HCT116 (cell line): ENCODE measurements at regions not wholly inside any gene's neighbourhood (a gene's known extent, or its start where the extent isn't known, plus 50 kb on each side); places are given as distances from the start of the nearest gene placed in this dataset.

Source experiments
- ATAC-seq: fragments of 200-7000 bp; cut with Tn5 transposase; 2 replicates; pipeline ENCODE4 v1.9.1; 2020; ENCODE audit warnings: mild to moderate bottlenecking, moderate library complexity
- BruUV-seq: library from RNA; stranded (reverse); fragments of 400-500 nt; replicated peaks from 2 replicates; lab custom pipeline; 2021; lab: Mats Ljungman, UMichigan
- CTCF ChIA-PET: fragments of 300-600 bp; sonication (Branson Sonifier 250); formaldehyde crosslinking; loops from one replicate; lab custom pipeline; 2021; ENCODE audit warnings: antibody characterized with exemption; lab: Charles Lee
- POLR2A ChIA-PET: fragments of 300-600, 350-600 bp; sonication (Branson Sonifier 250); formaldehyde crosslinking; loops from one replicate; lab custom pipeline; 2021; ENCODE audit warnings: antibody characterized with exemption; lab: Charles Lee
- RAD21 ChIA-PET, 2 experiments: fragments of 300-600 bp; sonication (Branson Sonifier 250); formaldehyde crosslinking; loops; one replicate each; lab custom pipeline; 2023; ENCODE audit warnings: low total read pairs in 2 of 2; ENCODE audit not compliant: uncharacterized antibody in 2 of 2, unreplicated experiment in 2 of 2, low non-redundant PET in 1 of 2; lab: Charles Lee
- DNase-seq: peaks from one replicate; pipeline ENCODE4 v3.0.0-alpha.2; 2010; ENCODE audit warnings: low read depth, low spot score
- H2AFZ ChIP-seq: fragments of 200-600 bp; shearing (Covaris generic), sonication (generic); 2 replicates; pipeline ENCODE4 v1.6.1; 2017; ENCODE audit warnings: low read depth, mixed run types, mixed read lengths, antibody characterized with exemption, low read length; ENCODE audit not compliant: poor library complexity, severe bottlenecking
- H3K27ac ChIP-seq: 2 replicates; pipeline ENCODE4 v1.5.1; 2012; ENCODE audit warnings: low read depth, low read length
- H3K27me3 ChIP-seq: fragments of 200-600 bp; sonication (generic); 2 replicates; pipeline ENCODE4 v1.6.1; 2016; ENCODE audit warnings: mixed run types, low read length, mixed read lengths; ENCODE audit not compliant: insufficient read depth
- H3K36me3 ChIP-seq, 2 experiments: fragments of 200-500 bp in 1 of 2; fragments of 200-600 bp in 1 of 2; sonication (Bioruptor generic) in 1 of 2; sonication (generic) in 1 of 2; 2 replicates each; pipeline versions ENCODE4 v1.5.1 to v1.6.1; 2014 to 2016; ENCODE audit warnings: low read length in 2 of 2, inconsistent platforms in 1 of 2, mixed read lengths in 1 of 2, mixed run types in 1 of 2; ENCODE audit not compliant: insufficient read depth in 2 of 2, control insufficient read depth in 1 of 2
- H3K4me1 ChIP-seq, 2 experiments: fragments of 200-600 bp in 1 of 2; sonication (generic) in 1 of 2; 2 replicates each; pipeline versions ENCODE4 v1.5.1 to v1.6.1; 2012 to 2017; ENCODE audit warnings: low read length in 2 of 2, inconsistent platforms in 1 of 2, mild to moderate bottlenecking in 1 of 2, mixed read lengths in 1 of 2, mixed run types in 1 of 2, moderate library complexity in 1 of 2; ENCODE audit not compliant: insufficient read depth in 2 of 2, control insufficient read depth in 1 of 2
- H3K4me2 ChIP-seq: fragments of 200-600 bp; sonication (generic); 2 replicates; pipeline ENCODE4 v1.6.1; 2017; ENCODE audit warnings: mixed run types, low read length, mixed read lengths
- H3K4me3 ChIP-seq, 2 experiments: fragments of 200-600 bp in 1 of 2; sonication (generic) in 1 of 2; replicated peaks in 1 of 2; 2 replicates each; pipeline ENCODE4 v1.5.1; 2011 to 2016; ENCODE audit warnings: low read length in 2 of 2, control low read depth in 1 of 2, low read depth in 1 of 2, mild to moderate bottlenecking in 1 of 2, mixed read lengths in 1 of 2, mixed run types in 1 of 2
- H3K79me2 ChIP-seq: fragments of 200-600 bp; sonication (generic); 2 replicates; pipeline ENCODE4 v1.6.1; 2017; ENCODE audit warnings: mild to moderate bottlenecking, mixed run types, low read length, moderate library complexity, mixed read lengths; ENCODE audit not compliant: insufficient read depth
- H3K9ac ChIP-seq: fragments of 200-600 bp; sonication (generic); 2 replicates; pipeline ENCODE4 v1.6.1; 2016; ENCODE audit warnings: low read length, mixed read lengths
- H3K9me2 ChIP-seq: fragments of 200-600 bp; sonication (generic), shearing (Covaris generic); 2 replicates; pipeline ENCODE4 v1.6.1; 2017; ENCODE audit warnings: mixed run types, mild to moderate bottlenecking, moderate library complexity; ENCODE audit not compliant: insufficient read depth
- H3K9me3 ChIP-seq, 2 experiments: fragments of 200-500 bp in 1 of 2; fragments of 200-600 bp in 1 of 2; sonication (Bioruptor generic) in 1 of 2; sonication (generic) in 1 of 2; 2 replicates each; pipeline ENCODE4 v1.6.1; 2014 to 2017; ENCODE audit warnings: low read length in 2 of 2, mixed read lengths in 2 of 2, inconsistent platforms in 1 of 2, low read depth in 1 of 2, mild to moderate bottlenecking in 1 of 2, mixed run types in 1 of 2, moderate library complexity in 1 of 2; ENCODE audit not compliant: control insufficient read depth in 1 of 2, insufficient read depth in 1 of 2
- H4K20me1 ChIP-seq: fragments of 200-600 bp; sonication (generic), shearing (Covaris generic); 2 replicates; pipeline ENCODE4 v1.6.1; 2017; ENCODE audit warnings: mixed run types, mild to moderate bottlenecking, moderate library complexity; ENCODE audit not compliant: insufficient read depth
- CEBPB ChIP-seq: IDR thresholded peaks from 2 replicates; pipeline ENCODE4 v1.6.1; 2012; ENCODE audit warnings: low read depth
- ELF1 ChIP-seq: IDR thresholded peaks from 2 replicates; pipeline ENCODE4 v1.6.1; 2012; ENCODE audit warnings: low read depth, borderline replicate concordance
- EZH2 ChIP-seq: fragments of 200-600 bp; sonication (generic); IDR thresholded peaks from 2 replicates; pipeline ENCODE4 v1.6.1; 2017; ENCODE audit warnings: antibody characterized with exemption, mixed run types
- POLR2A ChIP-seq: IDR thresholded peaks from 2 replicates; pipeline ENCODE4 v1.7.0; 2011; ENCODE audit warnings: borderline replicate concordance; ENCODE audit not compliant: insufficient read depth, insufficient read length; ENCODE audit errors: extremely low read depth
- POLR2AphosphoS5 ChIP-seq: IDR thresholded peaks from 2 replicates; pipeline ENCODE4 v1.6.1; 2011; ENCODE audit warnings: mild to moderate bottlenecking, low read depth, low read length, moderate library complexity
- RAD21 ChIP-seq: IDR thresholded peaks from 2 replicates; pipeline ENCODE4 v1.6.1; 2012; ENCODE audit warnings: low read depth, mild to moderate bottlenecking
- SP1 ChIP-seq: IDR thresholded peaks from 2 replicates; pipeline ENCODE4 v1.6.1; 2012; ENCODE audit warnings: low read depth
- SRF ChIP-seq: IDR thresholded peaks from 2 replicates; pipeline ENCODE4 v1.6.1; 2012; ENCODE audit warnings: low read depth
- ZFX ChIP-seq: fragments of 450-650 bp; IDR thresholded peaks from 2 replicates; pipeline ENCODE4 v1.6.1; 2017
- intact Hi-C: fragments of 100-400 bp; cut with micrococcal nuclease; formaldehyde crosslinking; loops from 2 replicates; pipeline ENCODE4 v1.10.0; 2022
- TF ChIP-seq, protein P1 (sequence below), 3 experiments: fragments of 200-600 bp in 1 of 3; sonication (generic) in 1 of 3; IDR thresholded peaks in 2 of 3; conservative IDR thresholded peaks in 1 of 3; 2 replicates each; pipeline ENCODE4 v1.5.1; 2012 to 2017; ENCODE audit warnings: low read depth in 2 of 3, low read length in 2 of 3, antibody characterized with exemption in 1 of 3, borderline replicate concordance in 1 of 3, control low read depth in 1 of 3, mild to moderate bottlenecking in 1 of 3, mixed read lengths in 1 of 3, mixed run types in 1 of 3, moderate library complexity in 1 of 3; ENCODE audit not compliant: insufficient read depth in 1 of 3
- TF ChIP-seq, protein P2 (sequence below): IDR thresholded peaks from 2 replicates; pipeline ENCODE4 v1.6.1; 2011; ENCODE audit warnings: mild to moderate bottlenecking, low read length, moderate library complexity; ENCODE audit not compliant: insufficient replicate concordance; ENCODE audit errors: extremely low read depth

GRCh38 chr7:93811198-93811597, 79.4 kb downstream of the TFPI2 start:
- Histone ChIP-seq H3K4me2 (no peak overlapping the region), H3K4me1 (no peaks in the 10 kb centered on the region), H3K4me3 (no peak overlapping the region), H3K9ac (no peak overlapping the region), H3K27me3 (no peaks in the 10 kb centered on the region), H3K36me3 (no peaks in the 10 kb centered on the region), H3K79me2 (no peaks in the 10 kb centered on the region), H3K9me3 (no peaks in the 10 kb centered on the region), H4K20me1 (no peaks in the 10 kb centered on the region), H3K27ac (no peak overlapping the region), H3K9me2 (no peaks in the 10 kb centered on the region), H2AFZ (no peak overlapping the region)
- POLR2A ChIA-PET, result no interaction called here
- TF ChIP-seq SRF (no peak), ELF1 (no peak), ZFX (no peak), EZH2 (no peak), POLR2AphosphoS5 (no peak), RAD21 (no peak), SP1 (no peak), POLR2A (no peak), CEBPB (no peak)
- TF ChIP-seq, protein P1, sequence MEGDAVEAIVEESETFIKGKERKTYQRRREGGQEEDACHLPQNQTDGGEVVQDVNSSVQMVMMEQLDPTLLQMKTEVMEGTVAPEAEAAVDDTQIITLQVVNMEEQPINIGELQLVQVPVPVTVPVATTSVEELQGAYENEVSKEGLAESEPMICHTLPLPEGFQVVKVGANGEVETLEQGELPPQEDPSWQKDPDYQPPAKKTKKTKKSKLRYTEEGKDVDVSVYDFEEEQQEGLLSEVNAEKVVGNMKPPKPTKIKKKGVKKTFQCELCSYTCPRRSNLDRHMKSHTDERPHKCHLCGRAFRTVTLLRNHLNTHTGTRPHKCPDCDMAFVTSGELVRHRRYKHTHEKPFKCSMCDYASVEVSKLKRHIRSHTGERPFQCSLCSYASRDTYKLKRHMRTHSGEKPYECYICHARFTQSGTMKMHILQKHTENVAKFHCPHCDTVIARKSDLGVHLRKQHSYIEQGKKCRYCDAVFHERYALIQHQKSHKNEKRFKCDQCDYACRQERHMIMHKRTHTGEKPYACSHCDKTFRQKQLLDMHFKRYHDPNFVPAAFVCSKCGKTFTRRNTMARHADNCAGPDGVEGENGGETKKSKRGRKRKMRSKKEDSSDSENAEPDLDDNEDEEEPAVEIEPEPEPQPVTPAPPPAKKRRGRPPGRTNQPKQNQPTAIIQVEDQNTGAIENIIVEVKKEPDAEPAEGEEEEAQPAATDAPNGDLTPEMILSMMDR (IDR thresholded peaks at IDR 0.05 in 2 of 3, conservative IDR thresholded peaks at IDR 0.05 in 1 of 3; ENCODE audit: borderline replicate concordance in 1 of 3, insufficient read depth in 1 of 3, low read depth in 2 of 3, low read length in 2 of 3), result no peak
- TF ChIP-seq, protein P2, sequence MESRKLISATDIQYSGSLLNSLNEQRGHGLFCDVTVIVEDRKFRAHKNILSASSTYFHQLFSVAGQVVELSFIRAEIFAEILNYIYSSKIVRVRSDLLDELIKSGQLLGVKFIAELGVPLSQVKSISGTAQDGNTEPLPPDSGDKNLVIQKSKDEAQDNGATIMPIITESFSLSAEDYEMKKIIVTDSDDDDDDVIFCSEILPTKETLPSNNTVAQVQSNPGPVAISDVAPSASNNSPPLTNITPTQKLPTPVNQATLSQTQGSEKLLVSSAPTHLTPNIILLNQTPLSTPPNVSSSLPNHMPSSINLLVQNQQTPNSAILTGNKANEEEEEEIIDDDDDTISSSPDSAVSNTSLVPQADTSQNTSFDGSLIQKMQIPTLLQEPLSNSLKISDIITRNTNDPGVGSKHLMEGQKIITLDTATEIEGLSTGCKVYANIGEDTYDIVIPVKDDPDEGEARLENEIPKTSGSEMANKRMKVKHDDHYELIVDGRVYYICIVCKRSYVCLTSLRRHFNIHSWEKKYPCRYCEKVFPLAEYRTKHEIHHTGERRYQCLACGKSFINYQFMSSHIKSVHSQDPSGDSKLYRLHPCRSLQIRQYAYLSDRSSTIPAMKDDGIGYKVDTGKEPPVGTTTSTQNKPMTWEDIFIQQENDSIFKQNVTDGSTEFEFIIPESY, result no peak
- RAD21 ChIA-PET, result no interaction called here
- intact Hi-C loops, result no loop called here
- no peak for DNase-seq
- BruUV-seq, result no TSS peak
- CTCF ChIA-PET, result no interaction called here
- ATAC-seq, result no peak
